ENCODE measurements at regions not wholly inside any gene's neighbourhood (a gene's known extent, or its start where the extent isn't known, plus 50 kb on each side); places are given as distances from the start of the nearest gene placed in this dataset.

DNA sequence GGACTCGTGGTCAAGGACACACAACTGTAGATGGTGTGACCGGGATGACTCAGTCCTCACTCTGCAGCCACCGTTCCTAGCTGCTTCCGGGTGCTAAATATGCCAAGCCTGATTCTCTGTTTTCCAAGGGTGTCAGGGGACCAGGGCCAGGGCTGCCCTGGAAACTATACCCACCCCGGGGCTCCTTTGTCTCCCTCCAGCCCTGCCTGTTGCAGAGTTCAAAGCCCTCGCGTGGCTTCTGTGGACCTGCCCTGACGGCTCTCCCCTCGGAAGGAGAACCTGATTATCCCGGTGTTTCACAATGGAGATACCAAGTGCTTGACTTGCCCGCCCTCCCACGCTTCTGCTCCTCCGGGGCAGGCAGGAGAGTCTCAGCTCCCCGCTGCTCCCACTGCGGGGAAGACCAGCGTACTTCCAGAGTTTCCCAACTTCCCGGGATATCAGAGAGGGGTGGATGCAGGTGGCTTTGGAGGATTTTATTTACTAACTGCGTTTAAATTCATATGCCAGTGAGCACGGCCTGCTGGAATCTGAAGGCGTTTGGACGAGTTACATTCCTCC is 125.0 kb downstream of the ASB7 start:
- no peak overlapping the region for H2AFZ ChIP-seq (ENCODE audit: low read depth, low read length)
- peaks cover 10% of the 10 kb centered on the region for H3K27me3 ChIP-seq (ENCODE audit: insufficient read depth, low read length, poor library complexity)
- H3K9ac ChIP-seq (ENCODE audit: low read depth, low read length): no peak overlapping the region
- no peaks in the 10 kb centered on the region for H3K79me2 ChIP-seq (ENCODE audit: insufficient read depth, low read length)
- no peak for DNase-seq
- H3K27ac ChIP-seq (ENCODE audit: low read length): no peak overlapping the region
- H4K20me1 ChIP-seq (ENCODE audit: insufficient read depth, low read length): no peaks in the 10 kb centered on the region
- no peak overlapping the region for H3K4me2 ChIP-seq (ENCODE audit: insufficient read depth, low read length)
- H3K9me3 ChIP-seq (ENCODE audit: insufficient read depth, low read length, severe bottlenecking): no peaks in the 10 kb centered on the region
- no peaks in the 10 kb centered on the region for H3K4me1 ChIP-seq (ENCODE audit: insufficient read depth, low read length)
- no peaks in the 10 kb centered on the region for H3K36me3 ChIP-seq (ENCODE audit: insufficient read depth, low read length)
- no peak for ATAC-seq (ENCODE audit: insufficient read depth, low read depth)
- TF ChIP-seq, protein P1, sequence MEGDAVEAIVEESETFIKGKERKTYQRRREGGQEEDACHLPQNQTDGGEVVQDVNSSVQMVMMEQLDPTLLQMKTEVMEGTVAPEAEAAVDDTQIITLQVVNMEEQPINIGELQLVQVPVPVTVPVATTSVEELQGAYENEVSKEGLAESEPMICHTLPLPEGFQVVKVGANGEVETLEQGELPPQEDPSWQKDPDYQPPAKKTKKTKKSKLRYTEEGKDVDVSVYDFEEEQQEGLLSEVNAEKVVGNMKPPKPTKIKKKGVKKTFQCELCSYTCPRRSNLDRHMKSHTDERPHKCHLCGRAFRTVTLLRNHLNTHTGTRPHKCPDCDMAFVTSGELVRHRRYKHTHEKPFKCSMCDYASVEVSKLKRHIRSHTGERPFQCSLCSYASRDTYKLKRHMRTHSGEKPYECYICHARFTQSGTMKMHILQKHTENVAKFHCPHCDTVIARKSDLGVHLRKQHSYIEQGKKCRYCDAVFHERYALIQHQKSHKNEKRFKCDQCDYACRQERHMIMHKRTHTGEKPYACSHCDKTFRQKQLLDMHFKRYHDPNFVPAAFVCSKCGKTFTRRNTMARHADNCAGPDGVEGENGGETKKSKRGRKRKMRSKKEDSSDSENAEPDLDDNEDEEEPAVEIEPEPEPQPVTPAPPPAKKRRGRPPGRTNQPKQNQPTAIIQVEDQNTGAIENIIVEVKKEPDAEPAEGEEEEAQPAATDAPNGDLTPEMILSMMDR (IDR thresholded peaks at IDR 0.05; ENCODE audit: borderline replicate concordance, extremely low read depth, low read length, poor library complexity, severe bottlenecking): no peak
- no peak for TF ChIP-seq EZH2 (IDR thresholded peaks at IDR 0.05; ENCODE audit: borderline replicate concordance, low read depth, low read length, severe bottlenecking)
- no peak overlapping the region for H3K4me3 ChIP-seq (ENCODE audit: low read depth in 1 of 2, low read length in 2 of 2)

- no peaks in the 10 kb centered on the region for H3K36me3 ChIP-seq (ENCODE audit: insufficient read depth, low read length)
- no peaks in the 10 kb centered on the region for H3K79me2 ChIP-seq (ENCODE audit: insufficient read depth, low read length)
- H2AFZ ChIP-seq (ENCODE audit: low read depth, low read length): no peak overlapping the region
- H4K20me1 ChIP-seq (ENCODE audit: insufficient read depth, low read length): no peaks in the 10 kb centered on the region
- no peak for DNase-seq
- no peak overlapping the region for H3K4me3 ChIP-seq (ENCODE audit: low read depth in 1 of 2, low read length in 2 of 2)
- H3K4me1 ChIP-seq (ENCODE audit: insufficient read depth, low read length): no peaks in the 10 kb centered on the region
- no peak for ATAC-seq (ENCODE audit: insufficient read depth, low read depth)
- H3K4me2 ChIP-seq (ENCODE audit: insufficient read depth, low read length): no peak overlapping the region
- peaks cover 4% of the 10 kb centered on the region for H3K27me3 ChIP-seq (ENCODE audit: insufficient read depth, low read length, poor library complexity)
- H3K9ac ChIP-seq (ENCODE audit: low read depth, low read length): no peak overlapping the region
- H3K9me3 ChIP-seq (ENCODE audit: insufficient read depth, low read length, severe bottlenecking): no peaks in the 10 kb centered on the region
- no peak for TF ChIP-seq EZH2 (IDR thresholded peaks at IDR 0.05; ENCODE audit: borderline replicate concordance, low read depth, low read length, severe bottlenecking)
- TF ChIP-seq, protein P1 (IDR thresholded peaks at IDR 0.05; ENCODE audit: borderline replicate concordance, extremely low read depth, low read length, poor library complexity, severe bottlenecking): no peak
- no peak overlapping the region for H3K27ac ChIP-seq (ENCODE audit: low read length)
These were observed 126.2 kb downstream of the ASB7 start for GRCh38 chr15:100728371-100729201.

- Histone ChIP-seq H3K9ac (ENCODE audit: low read depth, low read length) (no peak overlapping the region), H3K79me2 (ENCODE audit: insufficient read depth, low read length) (no peaks in the 10 kb centered on the region), H4K20me1 (ENCODE audit: insufficient read depth, low read length) (no peaks in the 10 kb centered on the region), H2AFZ (ENCODE audit: low read depth, low read length) (no peak overlapping the region), H3K4me1 (ENCODE audit: insufficient read depth, low read length) (no peaks in the 10 kb centered on the region), H3K4me3 (ENCODE audit: low read depth in 1 of 2, low read length in 2 of 2) (no peak overlapping the region), H3K27ac (ENCODE audit: low read length) (no peak overlapping the region), H3K27me3 (ENCODE audit: insufficient read depth, low read length, poor library complexity) (peaks cover 4% of the 10 kb centered on the region), H3K36me3 (ENCODE audit: insufficient read depth, low read length) (no peaks in the 10 kb centered on the region), H3K4me2 (ENCODE audit: insufficient read depth, low read length) (no peak overlapping the region), H3K9me3 (ENCODE audit: insufficient read depth, low read length, severe bottlenecking) (no peaks in the 10 kb centered on the region)
- ATAC-seq (ENCODE audit: insufficient read depth, low read depth): no peak
- DNase-seq: no peak
- TF ChIP-seq EZH2 (IDR thresholded peaks at IDR 0.05; ENCODE audit: borderline replicate concordance, low read depth, low read length, severe bottlenecking): no peak
- TF ChIP-seq, protein P1 (IDR thresholded peaks at IDR 0.05; ENCODE audit: borderline replicate concordance, extremely low read depth, low read length, poor library complexity, severe bottlenecking): no peak
These were observed 127.1 kb downstream of the ASB7 start for GRCh38 chr15:100729461-100729860.
